ENCODE measurements at regions not wholly inside any gene's neighbourhood (a gene's known extent, or its start where the extent isn't known, plus 50 kb on each side); places are given as distances from the start of the nearest gene placed in this dataset.

DNA sequence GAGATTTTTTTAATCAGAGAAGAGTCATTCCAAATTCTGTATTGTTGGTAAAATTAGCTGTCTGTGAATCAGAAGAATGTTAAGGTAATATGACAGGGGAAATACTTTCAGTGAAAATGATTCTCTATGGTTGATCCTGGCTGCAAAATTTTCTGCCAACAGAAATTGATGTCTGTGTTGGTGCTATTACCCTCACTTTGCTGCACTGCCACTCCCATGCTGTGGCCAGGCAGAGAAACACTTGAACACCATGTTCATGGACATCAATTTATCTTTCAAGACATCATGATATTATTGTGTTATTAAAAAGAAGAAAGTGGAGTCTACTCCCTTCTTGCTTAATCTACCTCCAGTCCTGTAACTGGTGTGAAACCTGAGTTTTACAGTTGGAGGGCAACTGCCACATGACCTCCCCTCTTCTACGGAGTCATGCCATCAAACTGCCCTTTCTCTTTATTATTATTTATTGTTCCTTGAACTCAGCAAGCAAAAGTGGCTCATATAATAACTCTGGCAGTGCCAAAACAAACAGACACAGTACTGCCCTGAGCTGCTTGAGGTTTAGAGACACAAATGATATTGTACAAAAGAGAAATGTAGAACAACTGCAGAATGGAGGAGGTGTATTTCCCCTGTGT lies 288.0 kb upstream of the JAG1 start:
- peak; percentile 84 for DNase-seq

- DNase-seq = no peak
Measured at GRCh38 chr20:10962937-10963336, 289.1 kb upstream of the JAG1 start.

- no peak for DNase-seq
Measured at GRCh38 chr20:10963717-10964266, 290.0 kb upstream of the JAG1 start.

DNA sequence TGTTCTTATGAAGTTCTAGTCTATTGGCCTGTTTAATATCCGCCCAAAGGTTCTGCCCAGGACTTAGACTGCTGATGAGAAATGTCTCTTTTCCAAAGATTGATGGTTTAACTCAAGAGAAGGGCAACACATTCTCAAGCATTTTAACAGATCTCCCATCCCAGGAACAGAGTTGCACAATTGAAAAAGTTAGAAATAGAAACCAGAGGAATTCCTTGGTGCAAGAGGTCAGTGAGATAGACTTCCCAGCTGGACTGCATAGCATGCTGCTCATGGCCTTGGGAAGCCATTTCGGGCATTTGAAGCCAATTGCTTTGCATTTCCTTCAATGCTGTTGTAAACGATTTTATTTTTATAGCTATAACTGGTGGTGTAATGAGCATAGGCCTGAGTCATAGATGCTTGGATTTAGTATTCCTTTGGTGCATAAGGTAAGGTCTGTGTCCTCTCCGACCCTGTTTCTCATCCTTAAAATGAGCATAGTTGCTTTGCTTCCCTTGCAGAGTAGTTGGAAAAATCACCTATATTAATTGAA lies 292.2 kb upstream of the JAG1 start:
- no peak for DNase-seq

GRCh38 chr20:10970109-10970508 lies 296.3 kb upstream of the JAG1 start:
- DNase-seq = no peak

DNA sequence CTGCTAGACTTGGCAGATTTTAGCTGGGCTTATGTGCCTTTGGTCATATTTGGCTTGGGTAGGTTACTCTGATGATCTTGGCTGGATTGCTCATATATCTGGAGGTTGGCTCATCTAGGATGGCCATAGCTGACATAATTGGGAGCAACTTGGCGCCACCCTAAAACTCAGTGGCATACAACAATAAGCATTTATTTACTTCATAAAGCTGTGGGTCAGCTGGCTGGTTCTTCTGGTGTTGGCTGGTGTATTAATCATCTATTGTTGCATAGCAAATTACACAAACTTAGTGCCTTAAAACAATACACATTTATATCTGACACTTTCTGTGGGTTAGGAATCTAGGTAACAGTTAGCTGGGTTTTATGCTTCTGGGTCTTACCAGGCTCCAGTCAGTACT lies 297.3 kb upstream of the JAG1 start:
- DNase-seq = no peak

DNA sequence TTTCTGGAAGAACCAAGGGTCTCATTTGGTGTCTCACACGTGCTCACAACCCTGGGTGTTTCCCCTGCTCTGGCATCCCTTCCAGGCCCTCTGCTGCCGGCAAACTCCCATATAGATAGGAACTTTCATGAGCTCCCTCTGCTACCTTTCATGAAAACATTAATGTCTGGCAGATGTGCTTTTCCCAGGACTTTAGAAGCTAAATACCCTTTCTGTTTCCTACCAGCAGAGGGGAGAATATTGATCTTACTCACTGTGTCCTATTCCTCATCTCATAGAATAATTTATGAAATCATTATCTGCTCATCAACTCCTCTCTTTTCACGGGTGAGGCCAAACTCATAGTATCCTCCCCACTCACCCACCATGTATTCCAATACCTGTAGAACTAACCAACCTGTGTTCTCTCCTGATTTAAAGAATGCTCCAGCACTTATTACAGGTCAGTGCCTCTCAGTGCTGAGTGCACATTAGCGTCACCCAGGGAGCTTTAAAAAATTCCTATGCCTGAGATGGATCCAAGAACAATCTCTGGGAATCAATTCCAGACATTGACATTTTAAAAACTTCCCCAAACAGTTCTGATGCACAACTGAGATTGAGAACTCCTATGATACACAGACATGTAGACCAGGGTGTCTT lies 298.5 kb upstream of the JAG1 start:
- no peak for DNase-seq

DNA sequence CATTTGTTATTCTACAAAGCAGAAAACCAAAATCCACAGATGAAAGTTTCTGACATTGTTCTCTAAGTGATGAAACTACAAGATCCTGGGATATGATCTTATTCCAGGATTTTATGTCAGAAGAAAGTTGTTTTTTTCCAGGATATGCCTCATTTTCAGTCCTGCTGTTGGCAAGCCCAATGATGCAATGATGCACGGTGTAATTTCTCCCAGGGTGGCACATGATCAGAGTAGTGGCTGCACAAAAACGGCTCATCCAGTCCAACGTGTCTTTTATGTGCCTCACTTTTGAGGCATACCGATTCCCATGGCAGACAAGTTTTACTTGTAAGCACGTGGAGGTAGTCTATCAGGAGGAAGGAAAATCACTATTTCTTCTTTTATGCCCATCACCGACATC lies 302.3 kb upstream of the JAG1 start:
- no peak for DNase-seq

DNA sequence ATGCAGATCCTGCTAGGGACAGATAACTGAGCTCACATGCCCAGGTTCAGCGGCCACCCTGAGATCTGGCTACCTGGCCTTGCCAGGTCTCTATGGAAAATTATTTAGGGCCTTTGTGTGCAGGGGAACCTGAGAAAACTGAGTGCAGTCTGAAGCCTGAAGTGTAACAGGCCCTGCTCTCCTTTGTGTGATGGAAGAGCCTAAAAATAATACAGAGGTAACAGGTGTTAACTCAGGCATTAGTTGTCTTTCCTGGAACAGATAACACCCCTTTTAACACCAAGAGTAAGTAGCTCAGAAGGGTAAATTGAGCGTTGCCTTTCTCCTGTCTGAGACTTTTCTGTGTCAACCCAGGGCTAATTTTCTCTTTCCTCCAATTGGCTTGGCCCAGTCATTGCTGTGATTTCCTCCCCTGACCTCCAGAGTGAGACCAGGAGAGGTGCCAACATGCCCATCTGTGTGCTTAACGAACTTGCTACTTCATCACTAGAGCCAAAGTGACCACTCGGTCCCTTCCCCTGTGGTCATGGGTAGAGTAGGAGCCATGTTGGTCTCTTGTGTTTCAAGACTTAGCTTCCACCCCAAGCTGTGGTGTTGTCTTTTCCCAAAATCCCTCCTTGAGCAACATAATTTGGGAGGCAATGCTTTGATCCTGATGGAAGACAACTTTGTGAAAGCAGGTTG lies 304.4 kb upstream of the JAG1 start:
- DNase-seq = no peak

GRCh38 chr20:10978713-10979112 lies 304.9 kb upstream of the JAG1 start:
- no peak for DNase-seq

- no peak for DNase-seq
Measured at GRCh38 chr20:10982692-10983091, 308.9 kb upstream of the JAG1 start.

- peak; percentile 53 for DNase-seq
Measured at GRCh38 chr20:10984294-10984693, 310.5 kb upstream of the JAG1 start.

DNA sequence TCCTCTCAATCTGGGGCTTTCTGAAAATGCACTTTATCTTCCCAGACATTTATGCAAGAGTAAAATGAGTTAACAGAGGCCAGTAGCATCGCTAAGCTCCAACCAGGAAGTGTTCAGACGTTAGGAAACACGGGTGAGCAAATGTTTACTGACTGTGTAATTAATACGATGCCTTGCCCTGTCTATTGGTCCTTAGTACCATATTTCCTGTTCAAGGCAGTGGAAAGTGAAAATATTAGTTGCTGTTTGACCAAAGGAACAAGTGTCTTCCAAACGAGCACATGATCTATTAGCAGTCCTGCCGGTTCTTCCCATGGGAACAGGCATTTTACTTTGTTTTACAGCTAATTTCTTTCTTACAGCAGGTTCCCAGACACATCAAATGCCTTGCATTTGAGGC lies 311.1 kb upstream of the JAG1 start:
- DNase-seq = peak; percentile 63

GRCh38 chr20:10985536-10985935 lies 311.7 kb upstream of the JAG1 start:
- DNase-seq = no peak

GRCh38 chr20:10986586-10986985 lies 312.8 kb upstream of the JAG1 start:
- no peak for DNase-seq

- DNase-seq = no peak
Measured at GRCh38 chr20:10987651-10988383, 314.0 kb upstream of the JAG1 start.

- DNase-seq = no peak
Measured at GRCh38 chr20:10990625-10991382, 317.0 kb upstream of the JAG1 start.

DNA sequence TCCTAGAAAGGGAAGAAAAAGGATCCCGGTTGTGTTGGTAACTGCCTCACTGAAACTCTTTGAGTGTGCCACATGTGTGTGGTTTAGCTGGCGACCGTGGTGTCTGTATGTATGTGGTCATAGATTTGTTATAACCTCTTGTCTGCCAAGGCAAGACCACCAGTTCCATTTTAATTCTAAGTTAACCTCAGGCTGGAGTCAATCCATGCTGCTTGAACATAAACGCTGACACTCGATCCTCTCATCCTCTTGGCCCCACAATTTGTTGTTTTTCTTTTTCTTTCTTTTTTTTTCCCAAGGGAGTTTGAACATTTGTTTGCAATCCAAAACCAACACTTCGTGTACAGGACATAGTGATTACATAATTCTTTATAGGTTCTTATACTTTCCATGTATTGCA lies 318.9 kb upstream of the JAG1 start:
- DNase-seq = no peak

GRCh38 chr20:10994991-10995700 lies 321.3 kb upstream of the JAG1 start:
- no peak for DNase-seq

DNA sequence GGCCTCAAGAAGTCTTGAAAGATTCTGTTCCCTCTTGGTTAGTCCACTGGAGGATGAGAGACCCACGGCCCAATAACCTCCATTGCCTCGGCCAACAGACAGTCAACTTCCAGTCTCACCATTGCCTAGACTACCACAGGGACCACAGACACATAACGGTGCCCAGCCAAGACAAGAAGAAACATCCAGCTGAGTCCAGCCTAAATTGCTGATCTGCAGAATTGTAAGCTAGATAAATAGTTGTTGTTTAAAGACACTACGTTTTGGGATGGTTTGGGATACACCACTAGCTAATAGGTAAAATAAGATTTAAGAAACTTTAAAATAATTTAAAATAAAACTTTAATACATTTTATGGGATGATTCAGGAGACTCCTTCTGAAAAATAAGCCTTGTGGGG lies 324.7 kb upstream of the JAG1 start:
- no peak for DNase-seq

DNA sequence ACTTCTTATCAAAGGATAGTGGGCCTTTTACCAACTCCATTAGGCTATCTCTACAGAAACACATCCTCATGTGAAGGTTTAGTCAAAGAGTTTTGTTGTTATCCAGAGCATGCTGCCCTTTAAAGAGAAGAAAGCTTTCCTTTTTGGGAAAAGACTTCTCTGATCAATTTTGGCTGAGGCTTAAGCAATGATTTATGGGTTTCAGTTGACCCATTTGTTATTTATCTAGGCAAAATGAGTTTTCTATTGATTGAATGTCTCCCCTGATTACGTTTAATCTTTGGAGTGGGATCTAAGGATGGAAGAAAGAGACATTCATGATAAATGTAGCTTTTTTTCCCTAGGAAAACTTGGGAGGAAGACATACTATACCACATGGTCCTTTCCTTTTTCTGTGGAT lies 326.6 kb upstream of the JAG1 start:
- no peak for DNase-seq

DNA sequence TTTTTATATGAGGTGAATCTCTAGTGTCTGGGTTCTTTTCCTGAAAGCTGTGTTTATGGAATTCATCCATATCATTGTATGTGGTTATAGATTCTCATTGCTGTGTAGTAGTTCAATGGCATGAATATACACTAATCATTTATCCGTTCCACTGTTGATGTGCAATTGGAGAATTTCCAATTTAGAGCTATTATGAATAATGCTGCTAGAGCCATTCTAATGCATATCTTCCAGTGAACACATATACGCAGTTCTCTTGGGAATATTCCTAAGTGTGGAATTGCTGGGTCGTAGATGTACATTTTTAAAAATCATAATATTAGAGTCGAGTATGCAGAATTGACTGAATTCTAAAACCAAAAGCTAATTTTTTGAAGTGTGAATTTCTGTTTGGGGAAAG lies 327.5 kb upstream of the JAG1 start:
- no peak for DNase-seq

Data from NCI-H748 treated with DMSO at 0.1 percent for 48 hours (cell line).